Left lung (tissue), 4 donors: ENCODE measurements at regions not wholly inside any gene's neighbourhood (a gene's known extent, or its start where the extent isn't known, plus 50 kb on each side); places are given as distances from the start of the nearest gene placed in this dataset.

Experiments
- ATAC-seq: fragments of 200-7000 bp; cut with Tn5 transposase; one replicate; pipeline ENCODE4 v1.9.1; 2020; ENCODE audit warnings: moderate library complexity
- DNase-seq, 4 donors: peaks; one replicate each; pipeline ENCODE4 v3.0.0-alpha.2; 2013 to 2020
- H3K27ac ChIP-seq, 2 donors: fragments of 200-600 bp; sonication (generic) in 1 of 2; one replicate each; pipeline versions ENCODE4 v1.5.0 to v1.8.0; 2020 to 2021
- H3K27me3 ChIP-seq, 2 donors: fragments of 200-600 bp; sonication (generic) in 1 of 2; one replicate each; pipeline versions ENCODE4 v1.5.0 to v1.8.0; 2020 to 2021
- H3K36me3 ChIP-seq, 2 donors: fragments of 200-600 bp; sonication (generic) in 1 of 2; one replicate each; pipeline versions ENCODE4 v1.5.0 to v1.8.0; 2020 to 2021
- H3K4me1 ChIP-seq, 2 donors: fragments of 200-600 bp; one replicate each; pipeline ENCODE4 v1.8.0; 2021
- H3K4me3 ChIP-seq, 2 donors: fragments of 200-600 bp; sonication (generic) in 1 of 2; one replicate each; pipeline versions ENCODE4 v1.5.0 to v1.8.0; 2020 to 2021; ENCODE audit warnings: mild to moderate bottlenecking in 1 of 2
- H3K9me3 ChIP-seq, 2 donors: fragments of 200-600 bp; sonication (generic) in 1 of 2; one replicate each; pipeline versions ENCODE4 v1.5.0 to v1.8.0; 2020 to 2021
- CTCF ChIP-seq, 2 donors: fragments of 200-600 bp; sonication (generic) in 1 of 2; IDR thresholded peaks; one replicate each; pipeline versions ENCODE4 v1.5.0 to v1.8.0; 2021; ENCODE audit warnings: antibody characterized with exemption in 2 of 2
- intact Hi-C, 2 donors: fragments of 100-400 bp; cut with DNase I; formaldehyde crosslinking; loops; one replicate each; pipeline versions ENCODE4 v1.11.2 to v1.14.2; 2022
- donor health status: DM: no; HTN: yes; CAD: no.
- donor health status: DM: no; HTN: no; CAD: no.

- ATAC-seq (no peak), DNase-seq (no peak)
- Histone ChIP-seq H3K4me3 (no peak overlapping the region), H3K9me3 (no peaks in the 10 kb centered on the region), H3K27ac (no peak overlapping the region), H3K36me3 (no peaks in the 10 kb centered on the region), H3K4me1 (peaks cover 0 to 13% of the 10 kb centered on the region in 2 donors), H3K27me3 (peaks cover 0 to 16% of the 10 kb centered on the region in 2 donors)
- intact Hi-C loops = no loop called here
- no peak for TF ChIP-seq CTCF (IDR thresholded peaks at IDR 0.05)
These were observed 94.6 kb upstream of the SLC6A6 start for GRCh38 chr3:14307656-14308302.

- ATAC-seq = no peak
- intact Hi-C loops = no loop called here
These were observed 90.7 kb upstream of the SLC6A6 start for GRCh38 chr3:14311729-14312128.

GRCh38 chr3:14312375-14312774 lies 90.0 kb upstream of the SLC6A6 start:
- TF ChIP-seq CTCF (IDR thresholded peaks at IDR 0.05) = no peak
- Histone ChIP-seq H3K9me3 (no peaks in the 10 kb centered on the region), H3K4me3 (no peak overlapping the region), H3K27ac (no peak overlapping the region), H3K36me3 (no peaks in the 10 kb centered on the region), H3K4me1 (no peaks in the 10 kb centered on the region), H3K27me3 (no peaks in the 10 kb centered on the region)
- intact Hi-C loops = no loop called here
- ATAC-seq (no peak), DNase-seq (no peak)

More at GRCh38 chr3:14311729-14312128, 90.7 kb upstream of the SLC6A6 start:
- H3K4me1 ChIP-seq = no peaks in the 10 kb centered on the region
- no peak overlapping the region for H3K27ac ChIP-seq
- TF ChIP-seq CTCF (IDR thresholded peaks at IDR 0.05) = no peak
- H3K9me3 ChIP-seq = no peaks in the 10 kb centered on the region
- H3K27me3 ChIP-seq = no peaks in the 10 kb centered on the region
- H3K4me3 ChIP-seq = no peak overlapping the region
- no peaks in the 10 kb centered on the region for H3K36me3 ChIP-seq
- no peak for DNase-seq

GRCh38 chr3:14317057-14317553 lies 85.3 kb upstream of the SLC6A6 start:
- no peak for TF ChIP-seq CTCF (IDR thresholded peaks at IDR 0.05)
- DNase-seq = no peak
- ATAC-seq = no peak
- Histone ChIP-seq H3K27ac (no peak overlapping the region), H3K9me3 (peaks cover 0 to 5% of the 10 kb centered on the region in 2 donors), H3K36me3 (no peaks in the 10 kb centered on the region), H3K4me1 (peaks cover 0 to 6% of the 10 kb centered on the region in 2 donors), H3K27me3 (no peaks in the 10 kb centered on the region), H3K4me3 (no peak overlapping the region)
- intact Hi-C loops = no loop called here

GRCh38 chr3:14318646-14319045 lies 83.8 kb upstream of the SLC6A6 start:
- no peak overlapping the region for H3K27ac ChIP-seq
- no peak overlapping the region for H3K4me3 ChIP-seq
- no peaks in the 10 kb centered on the region for H3K27me3 ChIP-seq
- TF ChIP-seq CTCF (IDR thresholded peaks at IDR 0.05) = no peak
- intact Hi-C loops = no loop called here
- peaks cover 0 to 5% of the 10 kb centered on the region in 2 donors for H3K9me3 ChIP-seq
- H3K36me3 ChIP-seq = no peaks in the 10 kb centered on the region
- H3K4me1 ChIP-seq = peaks cover 0 to 9% of the 10 kb centered on the region in 2 donors
- DNase-seq (no peak), ATAC-seq (no peak)
